B cell (primary cell): ENCODE measurements at regions not wholly inside any gene's neighbourhood (a gene's known extent, or its start where the extent isn't known, plus 50 kb on each side); places are given as distances from the start of the nearest gene placed in this dataset.

ENCODE experiments used
- ATAC-seq: fragments of 200-7000 bp; cut with Tn5 transposase; one replicate; pipeline ENCODE4 v1.10.0; 2021; ENCODE audit warnings: low read depth, mild to moderate bottlenecking, moderate number of reproducible peaks, moderate library complexity
- CTCF ChIA-PET: fragments of 350-600 bp; sonication (Branson Sonifier 250); formaldehyde crosslinking; loops from one replicate; lab custom pipeline; 2021; ENCODE audit warnings: antibody characterized with exemption, inconsistent platforms; lab: Charles Lee
- POLR2A ChIA-PET: fragments of 350-600 bp; sonication (Branson Sonifier 250); formaldehyde crosslinking; loops from one replicate; lab custom pipeline; 2021; ENCODE audit warnings: antibody characterized with exemption; lab: Charles Lee
- DNase-seq: peaks from one replicate; pipeline ENCODE4 v3.0.0; 2013
- H2AFZ ChIP-seq: 2 replicates; pipeline ENCODE4 v1.6.1; 2012; ENCODE audit warnings: mild to moderate bottlenecking, low read depth, low read length; ENCODE audit not compliant: insufficient read depth, poor library complexity, severe bottlenecking
- H3K27ac ChIP-seq, 2 donors: 1 replicate in 1 of 2; 2 replicates in 1 of 2; pipeline ENCODE4 v1.5.1; 2012 to 2013; ENCODE audit warnings: low read length in 2 of 2, mild to moderate bottlenecking in 2 of 2, moderate library complexity in 1 of 2
- H3K27me3 ChIP-seq, 4 experiments: fragments of 200-600 bp in 1 of 4; sonication (generic) in 1 of 4; replicated peaks in 1 of 4; 1 replicate in 2 of 4; 2 replicates in 2 of 4; pipeline versions ENCODE4 v1.6.1 to v1.7.0; 2013 to 2016; ENCODE audit warnings: low read length in 3 of 4, mild to moderate bottlenecking in 2 of 4, mixed read lengths in 1 of 4, moderate library complexity in 1 of 4; ENCODE audit not compliant: insufficient read depth in 4 of 4, control insufficient read depth in 3 of 4; ENCODE audit errors: control extremely low read depth in 1 of 4
- H3K36me3 ChIP-seq, 2 experiments: replicated peaks in 1 of 2; 1 replicate in 1 of 2; 2 replicates in 1 of 2; pipeline versions ENCODE4 v1.6.1 to v1.7.1; 2013; ENCODE audit warnings: low read length in 1 of 2; ENCODE audit not compliant: insufficient read depth in 2 of 2, control insufficient read depth in 1 of 2; ENCODE audit errors: control extremely low read depth in 1 of 2, extremely low read depth in 1 of 2
- H3K4me1 ChIP-seq, 2 donors: fragments of 200-600 bp in 1 of 2; sonication (generic) in 1 of 2; 1 replicate in 1 of 2; 2 replicates in 1 of 2; pipeline versions ENCODE4 v1.5.1 to v1.6.1; 2013 to 2017; ENCODE audit warnings: low read length in 2 of 2; ENCODE audit not compliant: control insufficient read depth in 2 of 2, insufficient read depth in 2 of 2
- H3K4me2 ChIP-seq: replicated peaks from 2 replicates; pipeline ENCODE3; 2012; ENCODE audit warnings: mild to moderate bottlenecking, low read depth, low read length; ENCODE audit not compliant: poor library complexity, severe bottlenecking
- H3K4me3 ChIP-seq, 5 experiments: fragments of 200-600 bp in 1 of 5; sonication (generic) in 1 of 5; 1 replicate in 3 of 5; 2 replicates in 2 of 5; pipeline versions ENCODE4 v1.5.1 to v1.7.0; 2011 to 2016; ENCODE audit warnings: low read length in 4 of 5, mild to moderate bottlenecking in 4 of 5, low read depth in 2 of 5, control low read depth in 1 of 5, moderate library complexity in 1 of 5; ENCODE audit not compliant: insufficient read depth in 1 of 5; ENCODE audit errors: control extremely low read depth in 1 of 5, extremely low read depth in 1 of 5
- H3K79me2 ChIP-seq: fragments of 200-600 bp; sonication (generic); one replicate; pipeline ENCODE4 v1.6.0; 2016; ENCODE audit warnings: low read length; ENCODE audit not compliant: control insufficient read depth, insufficient read depth
- H3K9ac ChIP-seq: fragments of 200-600 bp; sonication (generic); 2 replicates; pipeline ENCODE4 v1.6.1; 2017; ENCODE audit warnings: mild to moderate bottlenecking, low read length, moderate library complexity
- H3K9me3 ChIP-seq, 3 donors: one replicate each; pipeline versions ENCODE4 v1.6.1 to v1.7.1; 2013; ENCODE audit warnings: low read length in 2 of 3; ENCODE audit not compliant: control insufficient read depth in 2 of 3, insufficient read depth in 1 of 3; ENCODE audit errors: control extremely low read depth in 1 of 3
- H4K20me1 ChIP-seq: 2 replicates; pipeline ENCODE4 v1.6.0; 2012; ENCODE audit warnings: mild to moderate bottlenecking, low read length; ENCODE audit not compliant: insufficient read depth, control insufficient read depth, poor library complexity, severe bottlenecking
- H3K27ac Mint-ChIP-seq: one replicate; pipeline ENCODE4 v1.8.0; 2021; ENCODE audit warnings: mixed read lengths
- H3K27me3 Mint-ChIP-seq: one replicate; pipeline ENCODE4 v1.8.0; 2021; ENCODE audit warnings: mixed read lengths
- H3K4me1 Mint-ChIP-seq: one replicate; pipeline ENCODE4 v1.8.0; 2021; ENCODE audit warnings: mixed read lengths
- H3K4me3 Mint-ChIP-seq: one replicate; pipeline ENCODE4 v1.8.0; 2021; ENCODE audit warnings: mixed read lengths
- H3K9me3 Mint-ChIP-seq: one replicate; pipeline ENCODE4 v1.8.0; 2022; ENCODE audit warnings: mixed read lengths; ENCODE audit not compliant: insufficient read depth
- CTCF ChIP-seq: fragments of 200-600 bp; IDR thresholded peaks from one replicate; pipeline ENCODE4 v1.8.0; 2022; ENCODE audit warnings: antibody characterized with exemption, mild to moderate bottlenecking
- EZH2 ChIP-seq: IDR thresholded peaks from 2 replicates; pipeline ENCODE4 v1.6.1; 2012; ENCODE audit warnings: borderline replicate concordance, low read depth, mild to moderate bottlenecking, moderate library complexity, low read length; ENCODE audit not compliant: insufficient read depth, poor library complexity, severe bottlenecking
- WGBS: methylation state at CpG from one replicate; pipeline ENCODE4 v1.1.5; 2013; ENCODE audit warnings: missing lambda C conversion rate; ENCODE audit not compliant: insufficient coverage; 5-methylcytosine and 5-hydroxymethylcytosine counted together
- intact Hi-C: fragments of 100-400 bp; cut with micrococcal nuclease; formaldehyde crosslinking; loops from one replicate; pipeline ENCODE4 v1.10.0; 2022

- H3K27me3 Mint-ChIP-seq = peaks cover 23% of the 10 kb centered on the region
- Histone ChIP-seq H4K20me1 (no peaks in the 10 kb centered on the region), H3K36me3 (no peaks in the 10 kb centered on the region), H3K4me2 (no peak overlapping the region), H3K27me3 (peaks cover 0 to 12% (median 1%) of the 10 kb centered on the region in 4 experiments), H3K9ac (no peak overlapping the region), H3K4me3 (no peak overlapping the region), H3K27ac (no peak overlapping the region), H2AFZ (no peak overlapping the region), H3K4me1 (no peaks in the 10 kb centered on the region), H3K79me2 (no peaks in the 10 kb centered on the region), H3K9me3 (no peaks in the 10 kb centered on the region)
- TF ChIP-seq CTCF = no peak
- no peak for TF ChIP-seq EZH2
- POLR2A ChIA-PET = no interaction called here
- no peak overlapping the region for H3K27ac Mint-ChIP-seq
- CTCF ChIA-PET = no interaction called here
- ATAC-seq = no peak
- DNase-seq = no peak
- H3K4me3 Mint-ChIP-seq = no peak overlapping the region
- no peaks in the 10 kb centered on the region for H3K9me3 Mint-ChIP-seq
- H3K4me1 Mint-ChIP-seq = no peaks in the 10 kb centered on the region
- intact Hi-C loops = no loop called here
These were observed 122.8 kb downstream of the ENC1 start for GRCh38 chr5:74517700-74518099.

GRCh38 chr5:74516211-74516636 is 124.3 kb downstream of the ENC1 start:
- Histone ChIP-seq H3K9ac (no peak overlapping the region), H3K79me2 (no peaks in the 10 kb centered on the region), H3K27me3 (peaks cover 0 to 12% (median 1%) of the 10 kb centered on the region in 4 experiments), H3K9me3 (no peaks in the 10 kb centered on the region), H2AFZ (no peak overlapping the region), H3K4me2 (no peak overlapping the region), H4K20me1 (no peaks in the 10 kb centered on the region), H3K4me3 (no peak overlapping the region), H3K4me1 (no peaks in the 10 kb centered on the region), H3K36me3 (no peaks in the 10 kb centered on the region), H3K27ac (no peak overlapping the region)
- CTCF ChIA-PET = interaction anchor here (1.4 kb wide), 1 partner anchor 9 kb away, joined by 3 read pairs; no protein-coding TSS in a partner anchor
- DNase-seq (no peak), ATAC-seq (no peak)
- no peaks in the 10 kb centered on the region for H3K9me3 Mint-ChIP-seq
- intact Hi-C loops = no loop called here
- no peaks in the 10 kb centered on the region for H3K4me1 Mint-ChIP-seq
- H3K27me3 Mint-ChIP-seq = peaks cover 23% of the 10 kb centered on the region
- TF ChIP-seq CTCF = no peak
- no peak for TF ChIP-seq EZH2
- WGBS = 92% methylated on average over 1 of the region's 2 CpGs
- no peak overlapping the region for H3K4me3 Mint-ChIP-seq
- POLR2A ChIA-PET = no interaction called here
- H3K27ac Mint-ChIP-seq = no peak overlapping the region
